Activated CD4-positive, alpha-beta memory T cell treated with anti-CD3 and anti-CD28 coated beads, Interleukin-2, amount 10 ng/mL, durations not matched to agents 7 days and 5 days (primary cell): ENCODE measurements at regions not wholly inside any gene's neighbourhood (a gene's known extent, or its start where the extent isn't known, plus 50 kb on each side); places are given as distances from the start of the nearest gene placed in this dataset.

ENCODE experiments used
- CTCF ChIA-PET: fragments of 350-600 bp; sonication (Branson Sonifier 250); formaldehyde crosslinking; loops from one replicate; lab custom pipeline; 2021; ENCODE audit warnings: antibody characterized with exemption, inconsistent platforms; lab: Charles Lee
- POLR2A ChIA-PET: fragments of 350-600 bp; sonication (Branson Sonifier 250); formaldehyde crosslinking; loops from one replicate; lab custom pipeline; 2021; ENCODE audit warnings: antibody characterized with exemption; lab: Charles Lee
- DNase-seq: peaks from one replicate; pipeline ENCODE4 v3.0.0-alpha.2; 2020
- H3K27ac Mint-ChIP-seq: one replicate; pipeline ENCODE4 v1.8.0; 2021; ENCODE audit warnings: mild to moderate bottlenecking, mixed read lengths
- H3K27me3 Mint-ChIP-seq: one replicate; pipeline ENCODE4 v1.8.0; 2021; ENCODE audit warnings: mixed read lengths
- H3K36me3 Mint-ChIP-seq: one replicate; pipeline ENCODE4 v1.8.0; 2021; ENCODE audit warnings: low read depth, mixed read lengths
- H3K4me1 Mint-ChIP-seq: one replicate; pipeline ENCODE4 v1.8.0; 2021; ENCODE audit warnings: mixed read lengths
- H3K4me3 Mint-ChIP-seq: one replicate; pipeline ENCODE4 v1.8.0; 2021; ENCODE audit warnings: mild to moderate bottlenecking, mixed read lengths
- H3K9me3 Mint-ChIP-seq: one replicate; pipeline ENCODE4 v1.8.0; 2021; ENCODE audit warnings: mixed read lengths

DNA sequence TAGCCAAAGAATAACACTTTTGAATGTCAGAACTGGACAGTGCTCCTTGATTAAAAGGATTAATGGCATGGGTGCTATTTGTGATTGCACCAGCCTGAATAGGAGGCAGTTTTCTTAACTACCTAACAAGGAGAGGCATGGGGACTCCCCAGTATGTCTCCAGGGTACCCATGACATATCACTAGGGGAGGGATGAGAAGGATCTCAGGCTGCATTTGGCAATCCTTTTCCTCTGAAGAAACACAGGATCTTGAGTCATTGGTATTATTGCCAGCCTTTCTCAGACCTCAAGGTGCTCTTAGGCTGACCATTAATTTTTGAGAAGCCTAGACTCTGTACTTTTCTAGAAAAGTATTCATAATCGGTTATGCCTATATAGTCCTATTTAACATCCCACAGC lies 77.5 kb upstream of the NPVF start:
- Mint-ChIP-seq H3K4me3 (no peak overlapping the region), H3K27me3 (peaks cover 18% of the 10 kb centered on the region), H3K27ac (no peak overlapping the region), H3K4me1 (no peaks in the 10 kb centered on the region), H3K9me3 (no peaks in the 10 kb centered on the region), H3K36me3 (no peaks in the 10 kb centered on the region)
- DNase-seq, result no peak
- ChIA-PET CTCF (no interaction called here), POLR2A (no interaction called here)

DNA sequence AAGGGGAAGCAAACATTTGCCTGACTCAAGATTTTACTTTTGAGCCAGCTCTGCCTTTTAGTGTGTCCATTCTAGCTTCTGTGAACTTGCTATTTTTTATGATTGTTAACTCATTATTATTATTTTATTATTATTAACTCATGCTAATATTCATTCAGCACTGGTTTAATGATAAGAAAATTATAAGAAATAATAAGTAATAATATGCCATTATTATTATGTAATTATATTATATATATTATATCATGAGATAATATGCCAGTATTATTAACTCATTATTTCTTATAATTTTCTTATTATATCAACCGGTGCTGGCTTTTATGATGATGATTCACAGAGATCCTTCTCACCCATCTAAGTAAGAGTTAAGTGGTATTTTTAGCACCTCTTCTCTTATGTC lies 79.3 kb upstream of the NPVF start:
- ChIA-PET CTCF (no interaction called here), POLR2A (no interaction called here)
- peaks cover 18% of the 10 kb centered on the region for H3K27me3 Mint-ChIP-seq
- DNase-seq, result no peak
- no peaks in the 10 kb centered on the region for H3K4me1 Mint-ChIP-seq
- H3K4me3 Mint-ChIP-seq, result no peak overlapping the region
- H3K9me3 Mint-ChIP-seq, result no peaks in the 10 kb centered on the region
- H3K27ac Mint-ChIP-seq, result no peak overlapping the region
- no peaks in the 10 kb centered on the region for H3K36me3 Mint-ChIP-seq

DNA sequence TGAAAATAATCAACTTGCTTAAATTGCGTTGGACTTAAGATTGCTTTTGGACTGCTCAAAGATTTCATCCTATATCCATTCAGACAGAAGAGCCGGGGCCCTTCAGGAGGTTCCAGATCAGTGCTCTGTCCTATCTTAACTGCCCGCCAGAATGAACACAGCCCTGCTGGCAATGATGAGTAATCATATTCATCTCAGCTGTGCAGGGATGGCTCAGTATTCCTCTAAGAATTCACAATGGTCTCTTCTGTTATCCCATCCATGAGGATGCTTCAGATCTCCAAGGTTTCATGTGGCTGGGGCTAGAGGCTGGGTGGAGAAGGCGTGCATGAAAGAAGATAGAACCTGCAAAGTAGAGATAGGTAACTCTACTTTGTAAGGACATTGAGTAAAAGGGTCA lies 80.0 kb upstream of the NPVF start:
- Mint-ChIP-seq H3K27ac (no peak overlapping the region), H3K4me1 (no peaks in the 10 kb centered on the region), H3K36me3 (no peaks in the 10 kb centered on the region), H3K27me3 (peaks cover 15% of the 10 kb centered on the region), H3K4me3 (no peak overlapping the region), H3K9me3 (no peaks in the 10 kb centered on the region)
- ChIA-PET CTCF (no interaction called here), POLR2A (no interaction called here)
- no peak for DNase-seq

DNA sequence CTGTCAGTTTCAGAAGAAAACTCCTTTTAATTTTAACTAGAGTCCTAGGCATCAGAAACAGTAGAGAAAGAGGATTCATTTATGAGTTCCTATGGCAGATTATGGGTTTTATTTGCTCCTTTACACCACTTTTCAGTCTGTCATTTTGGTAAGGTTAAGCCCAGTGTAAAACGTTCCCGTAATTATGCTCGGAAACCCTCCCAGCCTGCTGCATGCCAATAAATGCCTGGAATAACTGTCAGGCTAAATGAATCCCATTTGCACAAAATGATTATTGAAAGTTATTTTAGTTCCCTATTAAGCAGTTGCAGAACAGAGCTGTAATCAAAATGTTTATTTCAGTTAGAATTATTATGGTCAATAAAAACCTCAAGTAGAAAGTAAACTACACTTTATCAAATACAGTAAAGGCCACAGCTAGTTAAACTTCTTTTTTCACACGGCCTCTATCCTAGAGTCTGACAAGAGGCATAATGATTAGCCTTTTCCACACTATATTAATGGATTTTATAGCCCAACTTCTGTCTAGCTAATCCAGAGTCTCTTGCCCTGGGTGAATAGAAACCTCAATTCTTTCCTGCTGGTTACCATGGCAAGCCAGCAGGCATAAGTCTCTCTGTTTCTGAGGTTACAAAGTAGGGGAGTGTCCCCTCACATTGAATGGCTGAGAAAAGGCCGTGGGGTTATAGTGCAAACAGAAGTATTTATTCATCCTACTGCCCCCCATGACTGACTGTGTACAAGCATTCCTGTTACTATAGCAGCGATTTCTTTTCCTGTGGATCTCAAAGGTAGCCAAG lies 80.8 kb upstream of the NPVF start:
- H3K27me3 Mint-ChIP-seq, result peaks cover 10% of the 10 kb centered on the region
- CTCF ChIA-PET, result no interaction called here

DNA sequence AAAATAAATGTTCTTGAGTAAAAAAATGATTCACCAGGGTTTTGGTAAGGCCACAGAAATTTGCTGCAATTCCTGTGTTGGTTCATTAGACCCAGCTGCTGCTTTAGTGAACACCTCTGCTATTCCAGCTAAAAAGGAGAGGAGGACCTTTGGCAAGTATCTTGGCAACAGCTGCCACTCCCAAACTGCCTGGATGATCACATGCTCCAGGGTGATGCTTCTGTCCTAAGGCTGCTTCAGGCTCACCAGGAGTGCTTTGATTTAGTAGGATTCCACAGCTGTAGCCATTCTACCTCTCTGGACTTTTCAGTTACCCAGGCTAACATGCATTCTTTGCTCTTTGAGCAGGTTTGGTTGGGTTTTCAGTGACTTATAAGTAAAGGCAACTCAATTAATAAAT lies 82.6 kb upstream of the NPVF start:
- Mint-ChIP-seq H3K27me3 (peaks cover 7% of the 10 kb centered on the region), H3K4me3 (no peak overlapping the region), H3K36me3 (no peaks in the 10 kb centered on the region), H3K9me3 (no peaks in the 10 kb centered on the region), H3K27ac (no peak overlapping the region), H3K4me1 (no peaks in the 10 kb centered on the region)
- DNase-seq, result no peak
- POLR2A ChIA-PET, result no interaction called here
- CTCF ChIA-PET, result interaction anchor here (1.2 kb wide), 1 partner anchor 51 kb away, joined by 4 read pairs; no protein-coding TSS in a partner anchor

More for the DNA sequence above, 80.8 kb upstream of the NPVF start:
- no peak for DNase-seq
- H3K4me3 Mint-ChIP-seq, result no peak overlapping the region
- POLR2A ChIA-PET, result no interaction called here
- no peaks in the 10 kb centered on the region for H3K36me3 Mint-ChIP-seq
- H3K27ac Mint-ChIP-seq, result no peak overlapping the region
- no peaks in the 10 kb centered on the region for H3K4me1 Mint-ChIP-seq
- no peaks in the 10 kb centered on the region for H3K9me3 Mint-ChIP-seq

DNA sequence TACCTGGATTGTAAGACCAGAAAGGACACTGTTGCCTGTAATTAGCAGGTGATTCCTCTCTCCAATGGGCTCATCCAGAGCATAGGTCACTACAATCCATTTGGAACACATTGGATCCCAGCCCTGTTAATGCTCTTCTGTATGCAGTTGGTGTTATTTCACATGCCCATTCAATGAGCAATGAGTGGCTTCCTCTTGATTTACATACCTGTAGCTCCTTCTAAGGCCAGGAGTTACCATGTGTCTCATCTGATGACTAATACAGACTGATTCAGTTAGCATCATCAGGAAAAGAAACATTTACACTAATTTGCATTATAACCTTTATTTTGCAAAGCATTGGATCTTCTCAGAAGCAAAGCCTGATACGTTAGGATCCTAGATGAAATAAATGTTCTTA lies 83.1 kb upstream of the NPVF start:
- peaks cover 7% of the 10 kb centered on the region for H3K27me3 Mint-ChIP-seq
- CTCF ChIA-PET, result no interaction called here

DNA sequence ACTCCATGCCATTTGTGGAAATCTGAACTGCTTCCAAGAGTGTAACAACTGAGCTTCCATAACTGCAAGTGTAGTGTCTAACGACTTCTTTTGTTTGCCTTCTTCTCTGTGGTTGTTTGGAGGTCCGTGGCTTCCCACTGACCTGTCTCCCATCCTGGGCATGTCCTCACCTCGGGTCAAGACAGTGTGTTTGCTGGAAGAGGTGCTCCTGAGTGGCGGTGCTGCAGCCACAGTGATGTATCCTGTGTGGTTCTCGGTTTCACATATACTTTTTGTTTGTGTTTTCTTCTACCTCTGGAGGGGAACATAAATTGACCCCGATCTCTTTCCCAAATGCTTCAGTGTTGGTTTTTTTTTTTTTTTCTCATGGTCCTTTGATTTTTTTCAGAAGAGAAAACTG lies 84.7 kb upstream of the NPVF start:
- no peak for DNase-seq
- no peak overlapping the region for H3K27ac Mint-ChIP-seq
- H3K4me3 Mint-ChIP-seq, result no peak overlapping the region
- POLR2A ChIA-PET, result no interaction called here
- no peaks in the 10 kb centered on the region for H3K4me1 Mint-ChIP-seq
- H3K9me3 Mint-ChIP-seq, result no peaks in the 10 kb centered on the region
- H3K27me3 Mint-ChIP-seq, result peaks cover 4% of the 10 kb centered on the region
- H3K36me3 Mint-ChIP-seq, result no peaks in the 10 kb centered on the region
- CTCF ChIA-PET, result no interaction called here

More for the DNA sequence above, 83.1 kb upstream of the NPVF start:
- Mint-ChIP-seq H3K27ac (no peak overlapping the region), H3K4me1 (no peaks in the 10 kb centered on the region), H3K36me3 (no peaks in the 10 kb centered on the region), H3K9me3 (no peaks in the 10 kb centered on the region), H3K4me3 (no peak overlapping the region)
- no peak for DNase-seq
- POLR2A ChIA-PET, result no interaction called here

DNA sequence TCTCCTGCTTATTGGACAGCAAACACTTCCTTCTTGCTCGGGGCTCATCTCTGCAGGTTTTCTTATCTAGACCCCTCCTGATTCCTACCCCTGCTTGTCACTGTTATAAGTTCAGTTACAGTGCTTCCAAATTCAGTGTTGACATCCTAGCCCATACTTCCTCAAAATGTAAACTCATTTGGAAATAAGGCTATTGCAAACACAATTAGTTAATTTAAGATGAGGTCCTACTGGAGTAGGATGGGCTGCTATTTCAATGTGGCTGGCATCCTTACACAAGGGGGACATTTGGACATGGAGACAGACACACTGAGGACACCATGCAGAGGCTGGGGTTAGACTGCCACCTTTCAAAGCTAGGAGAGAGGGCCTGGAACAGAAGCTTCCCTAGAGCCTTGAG lies 85.2 kb upstream of the NPVF start:
- no peaks in the 10 kb centered on the region for H3K9me3 Mint-ChIP-seq
- H3K27me3 Mint-ChIP-seq, result peaks cover 3% of the 10 kb centered on the region
- no peaks in the 10 kb centered on the region for H3K36me3 Mint-ChIP-seq
- no peak overlapping the region for H3K27ac Mint-ChIP-seq
- ChIA-PET POLR2A (no interaction called here), CTCF (no interaction called here)
- no peaks in the 10 kb centered on the region for H3K4me1 Mint-ChIP-seq
- no peak overlapping the region for H3K4me3 Mint-ChIP-seq
- no peak for DNase-seq

DNA sequence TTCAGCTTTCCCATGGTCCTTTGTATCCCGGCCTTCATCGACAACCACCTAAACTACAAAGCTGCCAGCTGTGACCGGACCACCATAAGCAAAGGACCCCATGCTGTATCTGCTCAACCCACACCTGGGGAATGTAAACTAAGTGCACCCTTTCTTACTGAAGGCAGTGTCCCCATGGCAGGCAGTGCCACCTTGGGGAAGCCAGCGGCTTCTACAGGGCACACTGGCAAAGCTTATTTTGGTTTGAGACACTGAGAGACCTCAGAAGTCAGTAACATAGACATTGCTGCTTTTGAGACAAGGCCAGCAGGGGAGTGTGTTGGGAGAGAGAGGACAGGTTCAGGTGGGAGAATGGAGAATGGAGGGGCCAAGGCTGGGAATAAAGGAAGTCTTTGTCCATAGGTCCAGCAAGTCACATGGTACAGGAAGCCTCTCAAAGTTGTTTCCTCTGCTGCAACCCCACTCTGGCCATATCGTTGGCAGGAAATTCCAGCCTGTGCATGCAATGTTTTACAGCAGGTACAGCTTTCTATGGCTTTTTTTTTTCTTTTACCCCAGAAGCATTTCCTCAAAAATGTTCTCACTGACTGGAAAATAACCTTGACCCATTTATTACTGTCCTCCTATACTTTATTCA lies 85.9 kb upstream of the NPVF start:
- Mint-ChIP-seq H3K36me3 (no peaks in the 10 kb centered on the region), H3K27ac (no peak overlapping the region), H3K9me3 (no peaks in the 10 kb centered on the region), H3K4me1 (no peaks in the 10 kb centered on the region), H3K4me3 (no peak overlapping the region), H3K27me3 (peaks cover 2% of the 10 kb centered on the region)
- ChIA-PET CTCF (no interaction called here), POLR2A (no interaction called here)
- DNase-seq, result no peak

DNA sequence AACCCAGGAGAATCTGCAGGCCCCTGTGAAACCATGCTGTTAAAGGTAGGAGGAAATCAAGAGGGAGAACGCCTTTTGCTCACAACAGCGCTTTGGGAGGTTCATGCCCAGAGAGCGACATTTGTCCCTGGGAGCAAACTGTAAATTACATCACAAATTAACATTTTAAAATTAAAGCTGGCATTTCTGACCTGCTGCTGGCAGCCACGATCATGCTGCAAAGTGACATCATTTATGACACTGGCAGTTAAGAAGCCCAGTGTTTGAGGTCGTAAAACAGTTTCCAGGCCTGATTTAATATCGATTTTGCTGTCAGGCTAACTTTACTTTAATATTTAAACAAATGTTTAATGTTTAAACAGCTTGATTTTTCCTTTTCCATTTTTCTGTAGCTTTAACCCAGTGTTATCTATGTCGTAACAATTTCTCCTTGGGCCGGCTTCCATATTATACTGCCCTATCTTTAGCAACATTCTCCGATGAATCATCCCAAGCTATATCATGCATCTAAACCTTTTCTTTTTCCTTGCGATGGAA lies 86.5 kb upstream of the NPVF start:
- ChIA-PET POLR2A (no interaction called here), CTCF (no interaction called here)
- Mint-ChIP-seq H3K4me3 (no peak overlapping the region), H3K27me3 (peaks cover 2% of the 10 kb centered on the region), H3K4me1 (no peaks in the 10 kb centered on the region), H3K36me3 (no peaks in the 10 kb centered on the region), H3K9me3 (no peaks in the 10 kb centered on the region), H3K27ac (no peak overlapping the region)
- no peak for DNase-seq

DNA sequence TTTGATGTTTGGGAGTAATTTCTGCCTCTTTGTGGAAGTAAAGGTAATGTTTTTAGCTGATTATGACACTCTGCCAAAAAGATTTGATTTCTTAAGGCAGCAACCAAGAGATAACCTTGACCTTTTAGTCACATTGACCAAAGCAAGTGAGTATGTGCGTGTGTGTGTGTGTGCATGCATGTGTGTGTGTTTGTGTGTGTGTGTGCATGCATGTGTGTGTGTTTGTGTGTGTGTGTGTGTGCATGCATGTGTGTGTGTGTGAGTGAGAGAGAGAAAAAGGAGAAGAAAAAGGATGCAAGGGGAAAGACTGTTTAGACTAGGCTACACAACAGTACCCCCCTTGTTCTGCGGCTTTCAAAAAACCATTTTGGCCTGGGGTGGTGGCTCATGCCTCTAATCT lies 88.1 kb upstream of the NPVF start:
- CTCF ChIA-PET, result interaction anchor here (0.7 kb wide), 1 partner anchor 56 kb away, joined by 3 read pairs; no protein-coding TSS in a partner anchor
- no peak overlapping the region for H3K27ac Mint-ChIP-seq
- no peaks in the 10 kb centered on the region for H3K36me3 Mint-ChIP-seq
- no peaks in the 10 kb centered on the region for H3K4me1 Mint-ChIP-seq
- POLR2A ChIA-PET, result no interaction called here
- no peak for DNase-seq
- H3K9me3 Mint-ChIP-seq, result no peaks in the 10 kb centered on the region
- peaks cover 6% of the 10 kb centered on the region for H3K27me3 Mint-ChIP-seq
- H3K4me3 Mint-ChIP-seq, result no peak overlapping the region

DNA sequence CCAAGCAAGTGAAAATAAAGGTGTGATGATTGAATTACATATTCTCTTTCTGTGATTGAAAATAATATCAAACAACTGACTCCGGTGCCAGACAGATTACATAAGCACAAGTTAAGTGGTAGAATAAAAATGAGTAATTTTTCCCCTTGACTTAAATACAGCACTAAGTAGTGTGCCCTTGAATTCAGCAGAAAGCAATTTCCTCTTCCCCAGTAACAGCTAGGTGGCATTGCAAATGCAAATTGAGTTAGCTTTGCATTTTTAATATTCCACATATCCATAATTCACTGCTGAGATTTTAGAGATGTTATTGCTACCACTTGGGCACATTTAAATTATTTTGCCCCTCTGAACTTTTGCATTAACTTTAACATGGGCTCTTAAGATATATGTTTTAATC lies 89.8 kb upstream of the NPVF start:
- Mint-ChIP-seq H3K9me3 (no peaks in the 10 kb centered on the region), H3K4me1 (no peaks in the 10 kb centered on the region), H3K36me3 (no peaks in the 10 kb centered on the region), H3K27me3 (peaks cover 6% of the 10 kb centered on the region), H3K4me3 (no peak overlapping the region), H3K27ac (no peak overlapping the region)
- no peak for DNase-seq
- ChIA-PET CTCF (interaction anchor here (0.8 kb wide), 1 partner anchor 18 kb away, joined by 3 read pairs; no protein-coding TSS in a partner anchor), POLR2A (no interaction called here)

DNA sequence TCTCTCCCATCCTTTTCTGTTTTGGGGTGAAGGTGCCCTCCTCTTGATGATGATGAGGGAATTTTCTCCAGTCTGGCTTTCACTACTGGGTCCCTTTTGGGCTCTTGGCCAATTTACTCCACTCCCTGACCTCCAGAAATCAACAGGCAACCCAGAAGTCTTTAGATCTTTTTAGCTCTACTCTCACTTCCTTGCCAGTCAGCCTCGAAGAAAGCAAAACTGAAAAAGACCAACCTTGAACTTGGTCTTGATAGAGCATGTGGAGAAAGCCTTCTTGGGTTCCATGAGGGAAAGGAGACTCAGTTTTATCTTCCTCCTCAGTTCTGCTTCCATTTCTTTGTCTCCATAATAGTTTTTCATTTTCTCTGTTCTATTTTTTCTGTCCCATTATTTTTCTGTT lies 91.4 kb upstream of the NPVF start:
- H3K4me1 Mint-ChIP-seq, result no peaks in the 10 kb centered on the region
- no peak overlapping the region for H3K4me3 Mint-ChIP-seq
- POLR2A ChIA-PET, result no interaction called here
- CTCF ChIA-PET, result no interaction called here
- H3K27me3 Mint-ChIP-seq, result peaks cover 13% of the 10 kb centered on the region
- no peaks in the 10 kb centered on the region for H3K36me3 Mint-ChIP-seq
- H3K27ac Mint-ChIP-seq, result no peak overlapping the region
- no peaks in the 10 kb centered on the region for H3K9me3 Mint-ChIP-seq
- DNase-seq, result no peak
